Parathyroid adenoma (tissue), 2 donors: ENCODE measurements at regions not wholly inside any gene's neighbourhood (a gene's known extent, or its start where the extent isn't known, plus 50 kb on each side); places are given as distances from the start of the nearest gene placed in this dataset.

ENCODE experiments used
- H2AFZ ChIP-seq: fragments of 300-600 bp; sonication (generic); one replicate; pipeline ENCODE4 v1.7.0; 2017; ENCODE audit warnings: antibody characterized with exemption, mild to moderate bottlenecking
- H3K27ac ChIP-seq: fragments of 300-600 bp; sonication (generic); one replicate; pipeline ENCODE4 v1.7.0; 2017
- H3K27me3 ChIP-seq: fragments of 300-600 bp; sonication (generic); one replicate; pipeline ENCODE4 v1.7.0; 2017; ENCODE audit warnings: low read length; ENCODE audit not compliant: control insufficient read depth, insufficient read depth
- H3K36me3 ChIP-seq: fragments of 300-600 bp; sonication (generic); one replicate; pipeline ENCODE4 v1.7.0; 2017; ENCODE audit warnings: low read length; ENCODE audit not compliant: control insufficient read depth, insufficient read depth
- H3K4me1 ChIP-seq: fragments of 300-600 bp; sonication (generic); one replicate; pipeline ENCODE4 v1.7.0; 2017; ENCODE audit warnings: control low read depth
- H3K4me2 ChIP-seq: fragments of 300-600 bp; sonication (generic); one replicate; pipeline ENCODE4 v1.7.0; 2017; ENCODE audit warnings: low read length
- H3K4me3 ChIP-seq: fragments of 300-600 bp; sonication (generic); one replicate; pipeline ENCODE4 v1.7.0; 2017; ENCODE audit warnings: low read depth, low read length
- H3K79me2 ChIP-seq: fragments of 300-600 bp; sonication (generic); one replicate; pipeline ENCODE4 v1.7.0; 2017; ENCODE audit warnings: control low read depth
- H3K9ac ChIP-seq: fragments of 300-600 bp; sonication (generic); one replicate; pipeline ENCODE4 v1.7.0; 2017; ENCODE audit warnings: mild to moderate bottlenecking
- H3K9me3 ChIP-seq: fragments of 300-600 bp; sonication (generic); one replicate; pipeline ENCODE4 v1.7.0; 2017; ENCODE audit warnings: low read length; ENCODE audit not compliant: control insufficient read depth
- TF ChIP-seq, protein P1 (sequence below): fragments of 300-600 bp; sonication (generic); IDR thresholded peaks from one replicate; pipeline ENCODE4 v1.7.0; 2017; ENCODE audit warnings: antibody characterized with exemption, mild to moderate bottlenecking
- donor health status: primary hyperparathyroidism.

- Histone ChIP-seq H3K27ac (no peak overlapping the region), H3K27me3 (no peaks in the 10 kb centered on the region), H3K9me3 (no peaks in the 10 kb centered on the region), H3K9ac (no peak overlapping the region), H3K4me1 (peaks cover 49% of the 10 kb centered on the region), H3K36me3 (no peaks in the 10 kb centered on the region), H3K4me3 (no peak overlapping the region), H2AFZ (no peak overlapping the region), H3K4me2 (no peak overlapping the region), H3K79me2 (peaks cover 35% of the 10 kb centered on the region)
- TF ChIP-seq, protein P1, sequence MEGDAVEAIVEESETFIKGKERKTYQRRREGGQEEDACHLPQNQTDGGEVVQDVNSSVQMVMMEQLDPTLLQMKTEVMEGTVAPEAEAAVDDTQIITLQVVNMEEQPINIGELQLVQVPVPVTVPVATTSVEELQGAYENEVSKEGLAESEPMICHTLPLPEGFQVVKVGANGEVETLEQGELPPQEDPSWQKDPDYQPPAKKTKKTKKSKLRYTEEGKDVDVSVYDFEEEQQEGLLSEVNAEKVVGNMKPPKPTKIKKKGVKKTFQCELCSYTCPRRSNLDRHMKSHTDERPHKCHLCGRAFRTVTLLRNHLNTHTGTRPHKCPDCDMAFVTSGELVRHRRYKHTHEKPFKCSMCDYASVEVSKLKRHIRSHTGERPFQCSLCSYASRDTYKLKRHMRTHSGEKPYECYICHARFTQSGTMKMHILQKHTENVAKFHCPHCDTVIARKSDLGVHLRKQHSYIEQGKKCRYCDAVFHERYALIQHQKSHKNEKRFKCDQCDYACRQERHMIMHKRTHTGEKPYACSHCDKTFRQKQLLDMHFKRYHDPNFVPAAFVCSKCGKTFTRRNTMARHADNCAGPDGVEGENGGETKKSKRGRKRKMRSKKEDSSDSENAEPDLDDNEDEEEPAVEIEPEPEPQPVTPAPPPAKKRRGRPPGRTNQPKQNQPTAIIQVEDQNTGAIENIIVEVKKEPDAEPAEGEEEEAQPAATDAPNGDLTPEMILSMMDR: no peak
Observed at GRCh38 chr1:21341022-21341421, 50.8 kb upstream of the ECE1 start.

DNA sequence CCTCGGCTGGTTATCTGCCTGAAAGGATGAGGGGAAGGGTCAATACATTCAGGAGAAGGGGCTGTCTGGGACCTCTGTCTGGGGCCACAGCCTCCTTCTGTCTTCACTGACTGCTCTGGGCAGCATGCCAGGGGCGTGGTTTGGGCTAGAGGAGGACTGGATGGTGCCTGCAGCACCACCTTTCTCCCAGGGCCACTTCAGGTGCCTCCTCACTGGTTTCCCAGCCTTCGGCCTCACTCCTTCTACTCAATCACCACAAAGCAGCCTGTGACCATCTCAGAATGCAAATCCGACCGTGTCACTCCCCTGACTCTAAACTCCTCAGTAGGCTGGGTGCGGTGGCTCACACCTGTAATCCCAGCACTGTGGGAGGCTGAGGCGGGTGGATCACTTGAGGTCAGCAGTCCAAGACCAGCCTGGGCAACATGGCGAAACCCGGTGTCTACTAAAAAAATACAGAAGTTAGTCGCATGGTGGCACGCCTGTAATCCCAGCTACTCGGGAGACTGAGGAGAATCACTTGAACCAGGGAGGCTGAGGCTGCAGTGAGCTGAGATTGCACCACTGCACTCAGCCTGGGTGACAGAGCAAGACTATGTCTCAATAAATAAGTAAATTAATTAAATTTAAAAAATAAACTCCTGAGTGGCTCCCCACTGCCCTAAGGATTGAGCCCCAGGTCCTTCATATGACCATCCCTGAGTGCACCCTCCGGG is 50.1 kb upstream of the ECE1 start:
- Histone ChIP-seq H3K4me3 (no peak overlapping the region), H3K9me3 (no peaks in the 10 kb centered on the region), H3K4me2 (no peak overlapping the region), H2AFZ (no peak overlapping the region), H3K27ac (no peak overlapping the region), H3K36me3 (no peaks in the 10 kb centered on the region), H3K27me3 (no peaks in the 10 kb centered on the region), H3K79me2 (peaks cover 39% of the 10 kb centered on the region), H3K4me1 (peaks cover 55% of the 10 kb centered on the region), H3K9ac (no peak overlapping the region)
- TF ChIP-seq, protein P1: no peak
